OCI-LY1 (cell line): ENCODE measurements at regions not wholly inside any gene's neighbourhood (a gene's known extent, or its start where the extent isn't known, plus 50 kb on each side); places are given as distances from the start of the nearest gene placed in this dataset.

ENCODE experiments used
- H2AFZ ChIP-seq: fragments of 200-600 bp; sonication (generic), shearing (Covaris generic); 2 replicates; pipeline ENCODE4 v1.6.0; 2014; ENCODE audit warnings: antibody characterized with exemption, mild to moderate bottlenecking, low read length
- H3F3A ChIP-seq: fragments of 200-600 bp; sonication (generic), shearing (Covaris generic); 2 replicates; pipeline ENCODE4 v1.6.0; 2014; ENCODE audit warnings: mild to moderate bottlenecking, antibody characterized with exemption, low read length, moderate library complexity; ENCODE audit not compliant: insufficient read depth
- H3K27ac ChIP-seq: fragments of 200-600 bp; sonication (generic); 2 replicates; pipeline ENCODE4 v1.5.1; 2014; ENCODE audit warnings: low read length, mixed run types, mild to moderate bottlenecking, low read depth; ENCODE audit not compliant: poor library complexity, severe bottlenecking
- H3K27me3 ChIP-seq: fragments of 200-600 bp; sonication (generic); 2 replicates; pipeline ENCODE4 v1.6.0; 2014; ENCODE audit warnings: antibody characterized with exemption, mild to moderate bottlenecking, low read length, moderate library complexity; ENCODE audit not compliant: insufficient read depth
- H3K36me3 ChIP-seq: fragments of 200-600 bp; sonication (generic); 2 replicates; pipeline ENCODE4 v1.6.1; 2014; ENCODE audit warnings: mild to moderate bottlenecking, antibody characterized with exemption, low read length, moderate library complexity, mixed read lengths; ENCODE audit not compliant: insufficient read depth
- H3K4me1 ChIP-seq: fragments of 200-600 bp; sonication (generic); 2 replicates; pipeline ENCODE4 v1.5.1; 2014; ENCODE audit warnings: mild to moderate bottlenecking, low read length, moderate library complexity; ENCODE audit not compliant: insufficient read depth, severe bottlenecking
- H3K4me2 ChIP-seq: fragments of 200-600 bp; sonication (generic), shearing (Covaris generic); 2 replicates; pipeline ENCODE4 v1.6.1; 2014; ENCODE audit warnings: low read length
- H3K4me3 ChIP-seq: fragments of 200-600 bp; sonication (generic); 2 replicates; pipeline ENCODE4 v1.5.1; 2014; ENCODE audit warnings: low read length, low read depth, mild to moderate bottlenecking, mixed read lengths; ENCODE audit not compliant: poor library complexity, severe bottlenecking
- H3K79me2 ChIP-seq: fragments of 200-600 bp; shearing (Covaris generic); 2 replicates; pipeline ENCODE4 v1.6.1; 2016; ENCODE audit warnings: mixed run types, low read length, mixed read lengths; ENCODE audit not compliant: insufficient read depth
- H3K9ac ChIP-seq: fragments of 200-600 bp; sonication (generic), shearing (Covaris generic); 2 replicates; pipeline ENCODE4 v1.6.1; 2014; ENCODE audit warnings: mild to moderate bottlenecking, low read length, mixed read lengths
- H3K9me2 ChIP-seq: fragments of 200-600 bp; sonication (generic), shearing (Covaris generic); 2 replicates; pipeline ENCODE4 v1.6.1; 2014; ENCODE audit warnings: low read depth, mild to moderate bottlenecking, low read length, mixed read lengths
- H3K9me3 ChIP-seq: fragments of 200-600 bp; shearing (Covaris generic); 2 replicates; pipeline ENCODE4 v1.6.1; 2014; ENCODE audit warnings: low read length, mixed read lengths
- H4K20me1 ChIP-seq: fragments of 200-600 bp; sonication (generic), shearing (Covaris generic); 2 replicates; pipeline ENCODE4 v1.6.0; 2016; ENCODE audit warnings: mild to moderate bottlenecking, low read length; ENCODE audit not compliant: insufficient read depth
- EZH2 ChIP-seq: fragments of 200-600 bp; sonication (generic), shearing (Covaris generic); IDR thresholded peaks from 2 replicates; pipeline ENCODE4 v1.8.0; 2017; ENCODE audit warnings: borderline replicate concordance, mixed run types, mild to moderate bottlenecking, antibody characterized with exemption, low read length, moderate library complexity, mixed read lengths
- TF ChIP-seq, protein P1 (sequence below): fragments of 200-600 bp; sonication (generic), shearing (Covaris generic); IDR thresholded peaks from 2 replicates; pipeline ENCODE4 v1.5.1; 2017; ENCODE audit warnings: mild to moderate bottlenecking, antibody characterized with exemption, low read length, moderate library complexity, mixed read lengths

DNA sequence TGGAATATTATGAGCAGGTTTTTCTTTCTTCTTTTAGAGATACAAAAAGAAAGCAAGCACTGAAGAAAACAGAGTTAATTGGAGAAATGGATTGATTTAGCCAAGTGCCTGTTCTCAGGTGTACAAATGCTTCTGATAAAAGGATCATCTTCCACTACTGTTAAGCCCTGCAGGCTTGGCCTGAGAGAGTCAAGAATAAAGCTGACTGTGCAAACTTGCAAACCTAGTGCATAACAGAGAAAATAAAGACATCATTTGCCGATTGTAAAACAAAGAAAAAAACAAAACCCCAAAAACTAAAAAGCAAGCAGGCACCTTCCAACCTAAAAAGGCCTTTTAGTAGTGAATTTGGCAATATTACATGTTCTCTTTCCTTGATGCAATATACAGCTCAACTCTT, 78.0 kb upstream of the CCDC80 start:
- H3K4me3 ChIP-seq: no peak overlapping the region
- no peak for TF ChIP-seq EZH2
- TF ChIP-seq, protein P1, sequence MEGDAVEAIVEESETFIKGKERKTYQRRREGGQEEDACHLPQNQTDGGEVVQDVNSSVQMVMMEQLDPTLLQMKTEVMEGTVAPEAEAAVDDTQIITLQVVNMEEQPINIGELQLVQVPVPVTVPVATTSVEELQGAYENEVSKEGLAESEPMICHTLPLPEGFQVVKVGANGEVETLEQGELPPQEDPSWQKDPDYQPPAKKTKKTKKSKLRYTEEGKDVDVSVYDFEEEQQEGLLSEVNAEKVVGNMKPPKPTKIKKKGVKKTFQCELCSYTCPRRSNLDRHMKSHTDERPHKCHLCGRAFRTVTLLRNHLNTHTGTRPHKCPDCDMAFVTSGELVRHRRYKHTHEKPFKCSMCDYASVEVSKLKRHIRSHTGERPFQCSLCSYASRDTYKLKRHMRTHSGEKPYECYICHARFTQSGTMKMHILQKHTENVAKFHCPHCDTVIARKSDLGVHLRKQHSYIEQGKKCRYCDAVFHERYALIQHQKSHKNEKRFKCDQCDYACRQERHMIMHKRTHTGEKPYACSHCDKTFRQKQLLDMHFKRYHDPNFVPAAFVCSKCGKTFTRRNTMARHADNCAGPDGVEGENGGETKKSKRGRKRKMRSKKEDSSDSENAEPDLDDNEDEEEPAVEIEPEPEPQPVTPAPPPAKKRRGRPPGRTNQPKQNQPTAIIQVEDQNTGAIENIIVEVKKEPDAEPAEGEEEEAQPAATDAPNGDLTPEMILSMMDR: no peak
- no peaks in the 10 kb centered on the region for H3K9me2 ChIP-seq
- no peak overlapping the region for H3K9ac ChIP-seq
- H3K27ac ChIP-seq: no peak overlapping the region
- H3K27me3 ChIP-seq: no peaks in the 10 kb centered on the region
- H3K36me3 ChIP-seq: no peaks in the 10 kb centered on the region
- no peaks in the 10 kb centered on the region for H3K9me3 ChIP-seq
- H3K4me1 ChIP-seq: no peaks in the 10 kb centered on the region
- no peak overlapping the region for H3K4me2 ChIP-seq
- no peaks in the 10 kb centered on the region for H4K20me1 ChIP-seq
- H3F3A ChIP-seq: no peaks in the 10 kb centered on the region
- H2AFZ ChIP-seq: no peak overlapping the region
- H3K79me2 ChIP-seq: no peaks in the 10 kb centered on the region

- TF ChIP-seq EZH2: no peak
- TF ChIP-seq, protein P1: no peak
- Histone ChIP-seq H3K36me3 (no peaks in the 10 kb centered on the region), H3K27ac (no peak overlapping the region), H3K9me3 (no peaks in the 10 kb centered on the region), H3K4me1 (no peaks in the 10 kb centered on the region), H3K4me3 (no peak overlapping the region), H3K9ac (no peak overlapping the region), H3K9me2 (no peaks in the 10 kb centered on the region), H3K79me2 (no peaks in the 10 kb centered on the region), H3K4me2 (no peak overlapping the region), H4K20me1 (no peaks in the 10 kb centered on the region), H2AFZ (no peak overlapping the region), H3F3A (no peaks in the 10 kb centered on the region), H3K27me3 (no peaks in the 10 kb centered on the region)
Measured at GRCh38 chr3:112718516-112718915, 77.6 kb upstream of the CCDC80 start.

DNA sequence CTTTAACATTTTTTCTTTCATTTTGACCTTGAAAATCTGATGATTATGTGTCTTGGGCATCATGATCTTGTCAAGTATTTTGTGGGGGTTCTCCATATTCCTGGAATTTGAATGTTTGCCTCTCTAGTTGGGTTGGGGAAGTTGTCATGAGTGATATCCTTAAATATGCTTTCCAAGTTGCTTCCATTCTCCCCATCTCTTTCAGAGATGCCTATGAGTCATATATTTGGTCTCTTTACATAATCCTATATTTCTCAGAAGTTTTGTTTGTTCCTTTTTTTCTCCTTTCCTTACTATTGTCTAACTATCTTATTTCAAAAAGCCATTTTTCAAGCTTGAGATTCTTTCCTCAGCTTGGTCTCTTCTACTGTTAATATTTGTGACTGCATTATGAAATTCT, 69.0 kb upstream of the CCDC80 start:
- no peaks in the 10 kb centered on the region for H3K9me3 ChIP-seq
- H3K4me3 ChIP-seq: no peak overlapping the region
- H3K27ac ChIP-seq: no peak overlapping the region
- H3K4me2 ChIP-seq: no peak overlapping the region
- H3K4me1 ChIP-seq: no peaks in the 10 kb centered on the region
- no peak overlapping the region for H2AFZ ChIP-seq
- H3K9me2 ChIP-seq: no peaks in the 10 kb centered on the region
- no peaks in the 10 kb centered on the region for H3K36me3 ChIP-seq
- H3K27me3 ChIP-seq: no peaks in the 10 kb centered on the region
- H4K20me1 ChIP-seq: no peaks in the 10 kb centered on the region
- H3K9ac ChIP-seq: no peak overlapping the region
- TF ChIP-seq, protein P1: no peak
- no peak for TF ChIP-seq EZH2
- no peaks in the 10 kb centered on the region for H3K79me2 ChIP-seq
- H3F3A ChIP-seq: no peaks in the 10 kb centered on the region
